A549 (cell line): ENCODE measurements at regions not wholly inside any gene's neighbourhood (a gene's known extent, or its start where the extent isn't known, plus 50 kb on each side); places are given as distances from the start of the nearest gene placed in this dataset.

Source experiments
- ATAC-seq, 2 experiments: fragments of 200-7000 bp in 1 of 2; fragments of >200 bp in 1 of 2; cut with Nextera tagmentation in 1 of 2; cut with Tn5 transposase in 1 of 2; 3 replicates each; pipeline versions ENCODE4 v1.8.0 to v1.9.1; 2018 to 2020; ENCODE audit warnings: mild to moderate bottlenecking in 1 of 2, moderate library complexity in 1 of 2
- CTCF ChIA-PET: fragments of 300-600 bp; sonication (Branson Sonifier 250); formaldehyde crosslinking; extraction: SDS; loops from one replicate; lab custom pipeline; 2021; ENCODE audit warnings: antibody characterized with exemption, inconsistent platforms; lab: Yijun Ruan, JAX
- POLR2A ChIA-PET: fragments of 350-600 bp; formaldehyde crosslinking; extraction: SDS; loops from one replicate; lab custom pipeline; 2021; ENCODE audit warnings: antibody characterized with exemption, inconsistent platforms; lab: Yijun Ruan, JAX
- DNase-seq, 2 experiments: peaks; one replicate each; pipeline versions ENCODE4 v3.0.0 to v3.0.0-alpha.2; 2011 to 2016; ENCODE audit warnings: low read depth in 1 of 2, low spot score in 1 of 2
- FAIRE-seq: peaks from 2 replicates; lab custom pipeline; 2011; peaks lifted over from hg19 to GRCh38; lab: Jason Lieb, UNC
- H3K27ac ChIP-seq, 2 experiments: fragments of >200 bp; sonication (Bioruptor Twin); formaldehyde crosslinking; 3 replicates each; pipeline ENCODE4 v1.5.1; 2016 to 2017
- H3K4me1 ChIP-seq: fragments of >200 bp; sonication (Bioruptor Twin); formaldehyde crosslinking; 3 replicates; pipeline ENCODE4 v1.6.1; 2016
- H3K4me2 ChIP-seq: fragments of >200 bp; sonication (Bioruptor Twin); formaldehyde crosslinking; 3 replicates; pipeline ENCODE4 v1.6.1; 2016
- H3K4me3 ChIP-seq: fragments of >200 bp; sonication (Bioruptor Twin); formaldehyde crosslinking; 3 replicates; pipeline ENCODE4 v1.5.1; 2016
- H3K9me3 ChIP-seq: fragments of >200 bp; sonication (Bioruptor Twin); formaldehyde crosslinking; 3 replicates; pipeline ENCODE4 v1.6.1; 2016
- EP300 ChIP-seq, 2 experiments: fragments of >200 bp; sonication (Bioruptor Twin); formaldehyde crosslinking; IDR thresholded peaks; 2 replicates in 1 of 2; 3 replicates in 1 of 2; pipeline ENCODE4 v1.6.1; 2016 to 2017
- GATA3 ChIP-seq: IDR thresholded peaks from 2 replicates; pipeline ENCODE4 v1.6.1; 2012; ENCODE audit warnings: borderline replicate concordance
- HES2 ChIP-seq: fragments of >200 bp; sonication (Bioruptor Twin); formaldehyde crosslinking; IDR thresholded peaks from 2 replicates; pipeline ENCODE4 v1.6.1; 2016
- HEYL ChIP-seq: fragments of 250-450 bp; sonication (Bioruptor Pico); IDR thresholded peaks from 2 replicates; pipeline ENCODE4 v1.8.0; 2021; ENCODE audit warnings: mild to moderate bottlenecking, moderate library complexity
- MAFK ChIP-seq: fragments of 450-650 bp; IDR thresholded peaks from 2 replicates; pipeline ENCODE4 v1.6.1; 2014; ENCODE audit not compliant: partially characterized antibody
- NR3C1 ChIP-seq: fragments of >200 bp; sonication (Bioruptor Twin); formaldehyde crosslinking; IDR thresholded peaks from 3 replicates; pipeline ENCODE4 v1.6.1; 2017
- PBX3 ChIP-seq: IDR thresholded peaks from 2 replicates; pipeline ENCODE4 v1.6.1; 2012
- RFX5 ChIP-seq: fragments of 450-650 bp; IDR thresholded peaks from 2 replicates; pipeline ENCODE4 v1.7.1; 2014; ENCODE audit warnings: antibody characterized with exemption, mild to moderate bottlenecking, moderate library complexity
- TFCP2L1 ChIP-seq: fragments of 250-450 bp; sonication (Bioruptor Pico); IDR thresholded peaks from 2 replicates; pipeline ENCODE4 v1.5.0; 2021; ENCODE audit warnings: mild to moderate bottlenecking
- ZC3H11A ChIP-seq: fragments of 450-650 bp; IDR thresholded peaks from 2 replicates; pipeline ENCODE4 v1.6.1; 2014; ENCODE audit warnings: antibody characterized with exemption, mild to moderate bottlenecking
- WGBS: methylation state at CpG from one replicate; pipeline ENCODE4 v1.1.6; 2017; ENCODE audit errors: missing lambda C conversion rate; 5-methylcytosine and 5-hydroxymethylcytosine counted together
- TF ChIP-seq, protein P1 (sequence below): fragments of 250-450 bp; sonication (Bioruptor Pico); IDR thresholded peaks from 2 replicates; pipeline ENCODE4 v1.5.0; 2020; ENCODE audit warnings: low read depth, mild to moderate bottlenecking, moderate library complexity
- TF ChIP-seq, protein P2 (sequence below): fragments of 200-600 bp; sonication (generic); IDR thresholded peaks from 2 replicates; pipeline ENCODE4 v1.6.1; 2016; ENCODE audit warnings: antibody characterized with exemption, mild to moderate bottlenecking, moderate library complexity

DNA sequence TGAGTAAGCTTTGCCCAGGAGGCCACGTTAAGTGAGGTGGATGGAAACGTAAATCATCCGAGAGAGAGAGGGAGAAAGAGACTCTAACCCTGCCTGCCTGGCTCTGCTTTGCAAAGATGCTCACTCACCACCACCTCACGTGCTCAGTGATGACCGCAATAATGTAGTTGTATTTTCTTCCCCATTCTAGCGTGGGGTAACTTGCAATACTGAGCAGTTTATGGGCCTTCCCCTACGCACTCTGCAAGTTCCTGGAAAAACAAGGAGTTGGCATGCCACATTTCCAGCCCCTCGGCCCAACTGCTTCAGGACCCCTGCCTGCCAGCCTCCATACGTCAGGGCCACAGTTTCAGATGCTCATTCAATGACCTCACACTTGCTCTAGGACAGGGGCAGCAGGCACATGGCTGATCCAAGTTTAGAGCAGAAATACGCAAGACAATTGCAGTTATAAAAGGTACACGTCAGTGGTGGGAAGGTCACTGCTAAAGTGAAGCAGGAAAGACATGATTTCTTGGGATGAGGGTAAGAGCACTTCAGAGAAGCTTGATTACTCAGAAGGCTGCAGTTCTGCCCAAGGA lies 112.5 kb upstream of the RAB4A start:
- Histone ChIP-seq H3K4me1 (no peaks in the 10 kb centered on the region), H3K27ac (no peak overlapping the region), H3K4me2 (no peak overlapping the region), H3K4me3 (no peak overlapping the region), H3K9me3 (no peaks in the 10 kb centered on the region)
- ChIA-PET CTCF (interaction anchor here (1.1 to 1.8 kb wide), 3 partner anchors 10 to 424 kb away, joined by 3 to 9 read pairs (median 3); partner anchors contain the start of gene RHOU), POLR2A (no interaction called here)
- WGBS = 80% methylated on average over 11 of the region's 11 CpGs
- TF ChIP-seq TFCP2L1 (CRISPR knock-in tag) = no peak
- no peak for TF ChIP-seq NR3C1
- no peak for TF ChIP-seq PBX3
- TF ChIP-seq ZC3H11A = no peak
- TF ChIP-seq MAFK = no peak
- no peak for TF ChIP-seq EP300 (IDR thresholded peaks at IDR 0.05)
- TF ChIP-seq, protein P1, sequence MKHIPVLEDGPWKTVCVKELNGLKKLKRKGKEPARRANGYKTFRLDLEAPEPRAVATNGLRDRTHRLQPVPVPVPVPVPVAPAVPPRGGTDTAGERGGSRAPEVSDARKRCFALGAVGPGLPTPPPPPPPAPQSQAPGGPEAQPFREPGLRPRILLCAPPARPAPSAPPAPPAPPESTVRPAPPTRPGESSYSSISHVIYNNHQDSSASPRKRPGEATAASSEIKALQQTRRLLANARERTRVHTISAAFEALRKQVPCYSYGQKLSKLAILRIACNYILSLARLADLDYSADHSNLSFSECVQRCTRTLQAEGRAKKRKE (CRISPR knock-in tag) = no peak
- TF ChIP-seq HEYL (CRISPR knock-in tag) = no peak
- TF ChIP-seq, protein P2, sequence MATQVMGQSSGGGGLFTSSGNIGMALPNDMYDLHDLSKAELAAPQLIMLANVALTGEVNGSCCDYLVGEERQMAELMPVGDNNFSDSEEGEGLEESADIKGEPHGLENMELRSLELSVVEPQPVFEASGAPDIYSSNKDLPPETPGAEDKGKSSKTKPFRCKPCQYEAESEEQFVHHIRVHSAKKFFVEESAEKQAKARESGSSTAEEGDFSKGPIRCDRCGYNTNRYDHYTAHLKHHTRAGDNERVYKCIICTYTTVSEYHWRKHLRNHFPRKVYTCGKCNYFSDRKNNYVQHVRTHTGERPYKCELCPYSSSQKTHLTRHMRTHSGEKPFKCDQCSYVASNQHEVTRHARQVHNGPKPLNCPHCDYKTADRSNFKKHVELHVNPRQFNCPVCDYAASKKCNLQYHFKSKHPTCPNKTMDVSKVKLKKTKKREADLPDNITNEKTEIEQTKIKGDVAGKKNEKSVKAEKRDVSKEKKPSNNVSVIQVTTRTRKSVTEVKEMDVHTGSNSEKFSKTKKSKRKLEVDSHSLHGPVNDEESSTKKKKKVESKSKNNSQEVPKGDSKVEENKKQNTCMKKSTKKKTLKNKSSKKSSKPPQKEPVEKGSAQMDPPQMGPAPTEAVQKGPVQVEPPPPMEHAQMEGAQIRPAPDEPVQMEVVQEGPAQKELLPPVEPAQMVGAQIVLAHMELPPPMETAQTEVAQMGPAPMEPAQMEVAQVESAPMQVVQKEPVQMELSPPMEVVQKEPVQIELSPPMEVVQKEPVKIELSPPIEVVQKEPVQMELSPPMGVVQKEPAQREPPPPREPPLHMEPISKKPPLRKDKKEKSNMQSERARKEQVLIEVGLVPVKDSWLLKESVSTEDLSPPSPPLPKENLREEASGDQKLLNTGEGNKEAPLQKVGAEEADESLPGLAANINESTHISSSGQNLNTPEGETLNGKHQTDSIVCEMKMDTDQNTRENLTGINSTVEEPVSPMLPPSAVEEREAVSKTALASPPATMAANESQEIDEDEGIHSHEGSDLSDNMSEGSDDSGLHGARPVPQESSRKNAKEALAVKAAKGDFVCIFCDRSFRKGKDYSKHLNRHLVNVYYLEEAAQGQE = no peak
- TF ChIP-seq RFX5 = no peak
- TF ChIP-seq GATA3 = no peak
- no peak for ATAC-seq
- DNase-seq = no peak
- no peak for FAIRE-seq

DNA sequence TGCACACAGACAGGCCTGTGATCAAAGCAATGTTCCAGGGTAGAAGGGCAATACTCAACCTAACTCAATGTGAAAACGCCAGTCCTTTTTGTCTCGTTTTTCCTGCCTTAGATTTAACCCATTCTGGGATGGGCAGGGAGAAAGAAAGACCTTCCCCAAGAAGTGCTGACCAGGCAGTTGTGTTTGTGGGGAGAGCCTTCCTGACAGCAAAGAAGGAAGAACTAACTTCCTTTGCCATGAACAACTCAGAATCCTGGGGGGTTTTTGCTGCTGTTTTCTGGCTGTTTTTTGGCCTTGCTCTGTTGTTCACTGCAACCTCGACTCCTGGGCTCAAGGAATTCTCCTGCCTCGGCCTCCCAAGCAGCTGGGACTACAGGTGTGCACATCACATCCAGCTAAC lies 112.0 kb upstream of the RAB4A start:
- Histone ChIP-seq H3K4me1 (no peaks in the 10 kb centered on the region), H3K4me3 (no peak overlapping the region), H3K4me2 (no peak overlapping the region), H3K27ac (no peak overlapping the region), H3K9me3 (no peaks in the 10 kb centered on the region)
- ATAC-seq (no peak), FAIRE-seq (no peak), DNase-seq (no peak)
- TF ChIP-seq MAFK (peak; percentile 87), HES2 (no peak)
- ChIA-PET POLR2A (no interaction called here), CTCF (interaction anchor here (0.6 to 1.8 kb wide), 4 partner anchors 11 to 424 kb away, joined by 3 to 9 read pairs (median 4); partner anchors contain the start of gene RHOU)
- 39% methylated on average over 4 of the region's 4 CpGs for WGBS

DNA sequence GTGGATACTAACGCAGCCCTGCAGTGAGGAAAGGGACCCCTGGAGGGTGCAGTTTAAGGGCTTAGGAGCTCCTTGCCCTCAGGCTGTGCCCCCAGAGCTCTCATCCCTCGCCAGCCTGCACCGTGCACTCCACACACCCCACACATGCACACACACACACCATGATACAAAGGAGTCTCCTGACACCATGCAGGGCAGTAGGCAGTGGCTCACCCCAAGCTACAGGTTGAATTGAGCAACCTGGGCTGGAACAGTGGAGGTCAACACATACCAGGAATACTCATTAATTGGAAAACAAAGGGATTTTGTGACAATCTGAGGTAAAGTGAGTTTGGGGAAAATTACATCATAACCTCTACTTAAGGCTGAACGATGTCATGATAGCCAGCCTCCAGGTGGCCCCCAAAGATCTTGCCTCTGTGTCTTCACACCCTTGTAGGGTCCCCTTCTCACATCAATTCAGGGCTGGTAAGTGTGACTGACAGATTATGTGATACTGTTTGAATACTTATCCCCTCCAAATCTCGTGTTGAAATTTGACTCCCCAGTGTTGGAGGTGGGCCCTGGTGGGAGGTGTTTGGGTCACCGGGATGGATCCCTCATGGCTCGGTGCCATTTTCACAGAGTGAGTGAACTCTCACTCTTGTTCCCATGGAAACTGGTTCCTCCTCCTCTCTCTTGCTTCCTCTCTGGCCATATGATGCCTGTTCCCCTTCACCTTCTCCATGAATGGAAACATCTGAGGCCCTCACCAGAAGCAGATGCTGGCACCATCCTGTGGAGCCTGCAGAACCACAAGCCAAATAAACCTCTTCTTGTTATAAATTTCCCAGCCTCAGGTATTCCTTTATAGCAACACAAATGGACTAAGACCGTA lies 111.0 kb upstream of the RAB4A start:
- Histone ChIP-seq H3K4me2 (no peak overlapping the region), H3K4me1 (peaks cover 4% of the 10 kb centered on the region; the same call in 1 of the 3 replicates), H3K9me3 (no peaks in the 10 kb centered on the region), H3K27ac (no peak overlapping the region), H3K4me3 (no peak overlapping the region)
- FAIRE-seq (no peak), ATAC-seq (no peak), DNase-seq (no peak)
- TF ChIP-seq RFX5 = no peak
- TF ChIP-seq EP300 (IDR thresholded peaks at IDR 0.05) = no peak
- ChIA-PET CTCF (interaction anchor here (1.0 to 1.9 kb wide), 4 partner anchors 42 to 425 kb away, joined by 3 to 9 read pairs (median 6); partner anchors contain the start of gene RHOU), POLR2A (no interaction called here)
- WGBS = 70% methylated on average over 7 of the region's 8 CpGs
